IMR-90 (cell line): ENCODE measurements at regions not wholly inside any gene's neighbourhood (a gene's known extent, or its start where the extent isn't known, plus 50 kb on each side); places are given as distances from the start of the nearest gene placed in this dataset.

Experiments
- ATAC-seq: fragments of 200-7000 bp; cut with Tn5 transposase; 2 replicates; pipeline ENCODE4 v1.9.1; 2020; ENCODE audit warnings: low read depth, mild to moderate bottlenecking, moderate library complexity
- BruUV-seq: library from RNA; stranded (reverse); fragments of 400-500 nt; replicated peaks from 2 replicates; lab custom pipeline; 2021; lab: Mats Ljungman, UMichigan
- CTCF ChIA-PET: fragments of 300-600 bp; formaldehyde crosslinking; extraction: SDS; loops from one replicate; lab custom pipeline; 2021; ENCODE audit warnings: antibody characterized with exemption; lab: Yijun Ruan, JAX
- POLR2A ChIA-PET: fragments of 300-600 bp; sonication (Branson Sonifier 250); formaldehyde crosslinking; loops from one replicate; lab custom pipeline; 2022; ENCODE audit warnings: antibody characterized with exemption; ENCODE audit not compliant: unreplicated experiment; lab: Charles Lee
- DNase-seq: peaks from one replicate; pipeline ENCODE4 v3.0.0; 2013
- H2AFZ ChIP-seq: replicated peaks from 2 replicates; pipeline ENCODE3; 2013; ENCODE audit warnings: low read length, mild to moderate bottlenecking; ENCODE audit not compliant: poor library complexity
- H2AK5ac ChIP-seq: 2 replicates; pipeline ENCODE4 v1.6.1; 2013; ENCODE audit warnings: low read depth, low read length, inconsistent platforms
- H2AK9ac ChIP-seq: replicated peaks from 2 replicates; pipeline ENCODE3; 2013; ENCODE audit warnings: mild to moderate bottlenecking, low read depth, low read length, moderate library complexity; ENCODE audit not compliant: poor library complexity
- H2BK120ac ChIP-seq: 2 replicates; pipeline ENCODE4 v1.6.1; 2013; ENCODE audit warnings: low read depth, low read length, inconsistent platforms
- H2BK15ac ChIP-seq: 3 replicates; pipeline ENCODE4 v1.6.1; 2013; ENCODE audit warnings: low read depth, low read length, inconsistent platforms
- H2BK20ac ChIP-seq: 2 replicates; pipeline ENCODE4 v1.6.1; 2013; ENCODE audit warnings: low read depth, mild to moderate bottlenecking, inconsistent platforms, low read length, moderate library complexity
- H2BK5ac ChIP-seq: 2 replicates; pipeline ENCODE4 v1.6.1; 2013; ENCODE audit warnings: mild to moderate bottlenecking, low read depth, low read length, inconsistent platforms; ENCODE audit not compliant: poor library complexity, severe bottlenecking
- H3K14ac ChIP-seq: replicated peaks from 2 replicates; pipeline ENCODE4 v1.6.1; 2013; ENCODE audit warnings: low read depth, low read length, inconsistent platforms
- H3K18ac ChIP-seq: 2 replicates; pipeline ENCODE4 v1.6.1; 2013; ENCODE audit warnings: low read depth, low read length, control low read depth
- H3K23ac ChIP-seq: 2 replicates; pipeline ENCODE4 v1.6.1; 2013; ENCODE audit warnings: low read depth, low read length, inconsistent platforms
- H3K27ac ChIP-seq: 2 replicates; pipeline ENCODE4 v1.5.1; 2013; ENCODE audit warnings: mild to moderate bottlenecking, control low read depth, low read length; ENCODE audit not compliant: insufficient read depth
- H3K27me3 ChIP-seq: 2 replicates; pipeline ENCODE4 v1.6.1; 2013; ENCODE audit warnings: low read length; ENCODE audit not compliant: control insufficient read depth, insufficient read depth
- H3K36me3 ChIP-seq: 2 replicates; pipeline ENCODE4 v1.6.1; 2013; ENCODE audit warnings: low read length, mixed read lengths; ENCODE audit not compliant: control insufficient read depth, insufficient read depth
- H3K4ac ChIP-seq: 2 replicates; pipeline ENCODE4 v1.6.1; 2013; ENCODE audit warnings: low read depth, low read length, inconsistent platforms
- H3K4me1 ChIP-seq: 2 replicates; pipeline ENCODE4 v1.6.1; 2013; ENCODE audit warnings: low read length, mixed read lengths; ENCODE audit not compliant: control insufficient read depth, insufficient read depth
- H3K4me2 ChIP-seq: 2 replicates; pipeline ENCODE4 v1.6.1; 2013; ENCODE audit warnings: low read depth, mild to moderate bottlenecking, control low read depth, low read length, moderate library complexity
- H3K4me3 ChIP-seq: 2 replicates; pipeline ENCODE4 v1.5.1; 2013; ENCODE audit warnings: low read depth, mild to moderate bottlenecking, control low read depth, low read length, moderate library complexity; ENCODE audit not compliant: insufficient read depth
- H3K56ac ChIP-seq: 2 replicates; pipeline ENCODE4 v1.6.1; 2013; ENCODE audit warnings: low read length, inconsistent platforms; ENCODE audit not compliant: insufficient read depth; ENCODE audit errors: extremely low read depth
- H3K79me1 ChIP-seq, 2 experiments: 2 replicates each; pipeline ENCODE4 v1.6.1; 2013; ENCODE audit warnings: low read length in 2 of 2, inconsistent platforms in 1 of 2, low read depth in 1 of 2
- H3K9ac ChIP-seq: 2 replicates; pipeline ENCODE4 v1.6.1; 2013; ENCODE audit warnings: low read depth, low read length, control low read depth
- H3K9me1 ChIP-seq: 2 replicates; pipeline ENCODE4 v1.6.1; 2013; ENCODE audit warnings: low read length, inconsistent platforms; ENCODE audit not compliant: insufficient read depth
- H3K9me3 ChIP-seq: 2 replicates; pipeline ENCODE4 v1.6.1; 2013; ENCODE audit warnings: low read length; ENCODE audit not compliant: control insufficient read depth, insufficient read depth
- H4K20me1 ChIP-seq: 2 replicates; pipeline ENCODE4 v1.6.1; 2013; ENCODE audit warnings: low read length, inconsistent platforms; ENCODE audit not compliant: insufficient read depth
- H4K5ac ChIP-seq: 2 replicates; pipeline ENCODE4 v1.6.1; 2013; ENCODE audit warnings: mild to moderate bottlenecking, low read depth, low read length, control low read depth
- H4K8ac ChIP-seq, 2 experiments: 2 replicates each; pipeline ENCODE4 v1.6.1; 2013; ENCODE audit warnings: low read depth in 2 of 2, low read length in 2 of 2, control low read depth in 1 of 2, inconsistent platforms in 1 of 2
- H4K91ac ChIP-seq: 2 replicates; pipeline ENCODE4 v1.6.1; 2013; ENCODE audit warnings: low read depth, low read length, inconsistent platforms; ENCODE audit not compliant: insufficient read depth
- CEBPB ChIP-seq: IDR thresholded peaks from 2 replicates; pipeline ENCODE4 v1.6.1; 2012; ENCODE audit warnings: low read depth, low read length, improper control_type of control experiment
- CTCF ChIP-seq: conservative IDR thresholded peaks from 2 replicates; pipeline ENCODE4 v1.5.1; 2012; ENCODE audit warnings: mild to moderate bottlenecking, low read depth, low read length, improper control_type of control experiment
- MAZ ChIP-seq: IDR thresholded peaks from 2 replicates; pipeline ENCODE4 v1.6.1; 2012; ENCODE audit warnings: low read depth, mild to moderate bottlenecking, low read length, improper control_type of control experiment, moderate library complexity, borderline replicate concordance
- RAD21 ChIP-seq: IDR thresholded peaks from 2 replicates; pipeline ENCODE4 v1.6.1; 2012; ENCODE audit warnings: low read length, improper control_type of control experiment
- SMC3 ChIP-seq: fragments of 150-350 bp; IDR thresholded peaks from 2 replicates; pipeline ENCODE4 v1.6.1; 2016; ENCODE audit warnings: low read depth, mild to moderate bottlenecking, antibody characterized with exemption, low read length, moderate library complexity
- USF2 ChIP-seq: fragments of 150-350 bp; IDR thresholded peaks from 2 replicates; pipeline ENCODE4 v1.6.1; 2017; ENCODE audit warnings: mild to moderate bottlenecking, antibody characterized with exemption, low read length, low read depth
- WGBS, 2 experiments: methylation state at CpG; one replicate each; pipeline versions ENCODE4 v1.1.5 to v1.1.7; 2013; ENCODE audit warnings: missing lambda C conversion rate in 2 of 2; ENCODE audit not compliant: insufficient read length in 1 of 2; ENCODE audit errors: extremely low coverage in 2 of 2; 5-methylcytosine and 5-hydroxymethylcytosine counted together
- dilution Hi-C: fragments of 300-500 bp; cut with HindIII; formaldehyde crosslinking; loops from one replicate; pipeline ENCODE4 v1.14.3; 2018; ENCODE audit warnings: low sequenced_read_pairs; ENCODE audit not compliant: unreplicated experiment
- in situ Hi-C: fragments of 300-500 bp; cut with MboI; formaldehyde crosslinking; loops from 3 replicates; pipeline ENCODE4 v1.14.3; 2019; ENCODE audit warnings: low sequenced_read_pairs, inconsistent platforms, mixed read lengths
- intact Hi-C: fragments of 100-400 bp; cut with micrococcal nuclease; formaldehyde crosslinking; loops from 2 replicates; pipeline ENCODE4 v1.10.0; 2022

DNA sequence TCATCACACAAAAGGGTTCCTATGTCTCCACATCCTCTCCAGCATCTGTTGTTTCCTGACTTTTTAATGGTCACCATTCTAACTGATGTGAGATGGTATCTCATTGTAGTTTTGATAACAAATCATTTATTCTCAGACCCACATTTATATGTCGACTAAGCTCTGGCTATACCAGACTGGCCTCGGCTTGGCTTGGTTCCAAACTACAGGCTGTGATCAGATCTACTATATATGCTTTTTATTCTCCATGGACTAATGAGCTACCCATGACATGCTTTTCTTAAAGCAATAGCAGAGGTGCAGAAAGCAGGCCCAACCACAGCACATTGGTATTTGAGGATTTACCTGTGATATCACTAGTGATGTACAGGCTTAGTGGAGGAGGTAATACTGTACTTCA, 139.8 kb upstream of the PGR start:
- ATAC-seq, result no peak
- WGBS, 2 experiments, result no CpG with 5 or more reads among the region's 2 CpGs
- H2BK20ac ChIP-seq, result no peak overlapping the region
- H3K18ac ChIP-seq, result no peak overlapping the region
- no peak overlapping the region for H2AK9ac ChIP-seq
- no peak overlapping the region for H3K9ac ChIP-seq
- H3K23ac ChIP-seq, result no peak overlapping the region
- DNase-seq, result no peak
- no TSS peak for BruUV-seq
- no peak overlapping the region for H3K56ac ChIP-seq
- no peaks in the 10 kb centered on the region for H3K36me3 ChIP-seq
- no peak overlapping the region for H4K91ac ChIP-seq
- in situ Hi-C loops, result no loop called here
- no peaks in the 10 kb centered on the region for H3K4me1 ChIP-seq
- no peak overlapping the region for H3K14ac ChIP-seq
- H4K5ac ChIP-seq, result no peak overlapping the region
- no peaks in the 10 kb centered on the region for H3K9me1 ChIP-seq
- ChIA-PET CTCF (no interaction called here), POLR2A (no interaction called here)
- no peak overlapping the region for H4K8ac ChIP-seq
- H3K79me1 ChIP-seq, result no peaks in the 10 kb centered on the region
- no peak overlapping the region for H2BK15ac ChIP-seq
- no peak overlapping the region for H2AFZ ChIP-seq
- H3K9me3 ChIP-seq, result no peaks in the 10 kb centered on the region
- H3K27ac ChIP-seq, result no peak overlapping the region
- no peaks in the 10 kb centered on the region for H3K27me3 ChIP-seq
- dilution Hi-C loops, result no loop called here
- H4K20me1 ChIP-seq, result no peaks in the 10 kb centered on the region
- no peak overlapping the region for H2BK5ac ChIP-seq
- no peak overlapping the region for H3K4me3 ChIP-seq
- no peak overlapping the region for H3K4me2 ChIP-seq
- intact Hi-C loops, result no loop called here
- no peak overlapping the region for H2AK5ac ChIP-seq
- TF ChIP-seq SMC3 (no peak), MAZ (no peak), CEBPB (no peak), USF2 (no peak), RAD21 (no peak), CTCF (no peak)
- no peak overlapping the region for H3K4ac ChIP-seq
- no peak overlapping the region for H2BK120ac ChIP-seq
